HepG2 (cell line): ENCODE measurements at regions not wholly inside any gene's neighbourhood (a gene's known extent, or its start where the extent isn't known, plus 50 kb on each side); places are given as distances from the start of the nearest gene placed in this dataset.

Experiments
- ATAC-seq: fragments of 200-7000 bp; cut with Tn5 transposase; 3 replicates; pipeline ENCODE4 v1.9.1; 2020; ENCODE audit warnings: mild to moderate bottlenecking, moderate library complexity
- BruUV-seq: library from RNA; stranded (reverse); fragments of 400-500 nt; replicated peaks from 2 replicates; lab custom pipeline; 2021; lab: Mats Ljungman, UMichigan
- CTCF ChIA-PET: fragments of 300-600 bp; formaldehyde crosslinking; extraction: SDS; loops from one replicate; lab custom pipeline; 2021; ENCODE audit warnings: low total read pairs, inconsistent platforms, low intra/inter-chr PET ratio; lab: Yijun Ruan, JAX
- POLR2A ChIA-PET: fragments of 350-600 bp; sonication (Branson Sonifier 250); formaldehyde crosslinking; loops from one replicate; lab custom pipeline; 2020; ENCODE audit warnings: antibody characterized with exemption, inconsistent platforms; lab: Yijun Ruan, JAX
- DNase-seq: peaks from one replicate; pipeline ENCODE4 v3.0.0-alpha.2; 2015; ENCODE audit warnings: low spot score
- FAIRE-seq: peaks from 3 replicates; lab custom pipeline; 2011; peaks lifted over from hg19 to GRCh38; lab: Jason Lieb, UNC
- H2AFZ ChIP-seq: one replicate; pipeline ENCODE4 v1.6.1; 2011; ENCODE audit warnings: low read length, inconsistent platforms
- H3K27ac ChIP-seq: fragments of 300-600 bp; 3 replicates; pipeline ENCODE4 v1.8.0; 2011; ENCODE audit warnings: mixed run types, mild to moderate bottlenecking, mixed read lengths, low read length, inconsistent platforms; ENCODE audit not compliant: insufficient read depth; ENCODE audit errors: extremely low read length
- H3K27me3 ChIP-seq, 2 experiments: fragments of 200-600 bp in 1 of 2; 2 replicates in 1 of 2; 3 replicates in 1 of 2; pipeline versions ENCODE4 v1.6.0 to v1.8.0; 2011; ENCODE audit warnings: low read length in 2 of 2, mild to moderate bottlenecking in 2 of 2, moderate library complexity in 2 of 2, inconsistent platforms in 1 of 2; ENCODE audit not compliant: insufficient read depth in 2 of 2, control insufficient read depth in 1 of 2
- H3K36me3 ChIP-seq, 2 experiments: fragments of 200-600 bp in 1 of 2; replicated peaks in 1 of 2; 2 replicates in 1 of 2; 3 replicates in 1 of 2; pipeline versions ENCODE4 v1.5.1 to v1.8.0; 2011; ENCODE audit warnings: low read length in 2 of 2, inconsistent platforms in 1 of 2; ENCODE audit not compliant: insufficient read depth in 2 of 2, control insufficient read depth in 1 of 2
- H3K4me1 ChIP-seq: 2 replicates; pipeline ENCODE4 v1.5.1; 2012; ENCODE audit warnings: low read length, inconsistent platforms; ENCODE audit not compliant: insufficient read depth
- H3K4me2 ChIP-seq: 2 replicates; pipeline ENCODE4 v1.6.0; 2011; ENCODE audit warnings: low read depth, low read length, inconsistent platforms
- H3K4me3 ChIP-seq, 3 experiments: fragments of 200-600 bp in 1 of 3; sonication (generic), shearing (Covaris generic) in 1 of 3; replicated peaks in 1 of 3; 2 replicates each; pipeline ENCODE4 v1.5.1; 2011 to 2016; ENCODE audit warnings: low read length in 3 of 3, inconsistent platforms in 2 of 3, low read depth in 2 of 3, mild to moderate bottlenecking in 2 of 3, control low read depth in 1 of 3, mixed read lengths in 1 of 3; ENCODE audit not compliant: insufficient read depth in 1 of 3
- H3K79me2 ChIP-seq: one replicate; pipeline ENCODE4 v1.6.1; 2011; ENCODE audit warnings: low read length, inconsistent platforms; ENCODE audit not compliant: insufficient read depth
- H3K9ac ChIP-seq: 2 replicates; pipeline ENCODE4 v1.6.0; 2011; ENCODE audit warnings: mild to moderate bottlenecking, low read depth, low read length, inconsistent platforms; ENCODE audit not compliant: insufficient read depth
- H3K9me3 ChIP-seq: 2 replicates; pipeline ENCODE4 v1.5.1; 2012; ENCODE audit warnings: mild to moderate bottlenecking, low read length
- H4K20me1 ChIP-seq: 2 replicates; pipeline ENCODE4 v1.6.0; 2011; ENCODE audit warnings: inconsistent platforms, mild to moderate bottlenecking, low read length, moderate library complexity; ENCODE audit not compliant: insufficient read depth
- KLF6 ChIP-seq: IDR thresholded peaks from 2 replicates; pipeline ENCODE4 v1.8.0; 2016; ENCODE audit warnings: missing biosample characterization, missing genetic modification reagents
- NFE2L1 ChIP-seq: sonication (generic); formaldehyde crosslinking; IDR thresholded peaks from 2 replicates; pipeline ENCODE4 v1.4.0; 2020; ENCODE audit warnings: missing genetic modification reagents, mild to moderate bottlenecking, borderline replicate concordance
- RAD51 ChIP-seq: fragments of 450-650 bp; IDR thresholded peaks from 2 replicates; pipeline ENCODE4 v1.6.1; 2016; ENCODE audit warnings: borderline replicate concordance
- ZNF10 ChIP-seq: sonication (generic); formaldehyde crosslinking; IDR thresholded peaks from 2 replicates; pipeline ENCODE4 v1.4.0; 2020; ENCODE audit warnings: mild to moderate bottlenecking, low read depth, missing genetic modification reagents, borderline replicate concordance
- ZNF138 ChIP-seq: sonication (generic); formaldehyde crosslinking; IDR thresholded peaks from 2 replicates; pipeline ENCODE4 v1.5.0; 2020; ENCODE audit warnings: mild to moderate bottlenecking, low read depth, missing genetic modification reagents
- ZNF253 ChIP-seq: sonication (generic); formaldehyde crosslinking; IDR thresholded peaks from 2 replicates; pipeline ENCODE4 v1.8.0; 2022; ENCODE audit warnings: mild to moderate bottlenecking, missing genetic modification reagents, borderline replicate concordance
- ZNF501 ChIP-seq: sonication (generic); formaldehyde crosslinking; IDR thresholded peaks from 2 replicates; pipeline ENCODE4 v1.5.1; 2020; ENCODE audit warnings: mild to moderate bottlenecking, moderate library complexity, missing genetic modification reagents
- WGBS: methylation state at CpG from one replicate; pipeline ENCODE4 v1.1.6; 2017; ENCODE audit warnings: low lambda C conversion rate; 5-methylcytosine and 5-hydroxymethylcytosine counted together
- in situ Hi-C: cut with HindIII; loops from 2 replicates; pipeline ENCODE4 v1.10.0; 2017; ENCODE audit warnings: low pct_unique_long_range_greater_than_20kb; ENCODE audit not compliant: extremely low pct_ligation_motif_present
- intact Hi-C: fragments of 100-400 bp; cut with micrococcal nuclease; formaldehyde crosslinking; loops from one replicate; pipeline ENCODE4 v1.10.0; 2022; ENCODE audit not compliant: unreplicated experiment
- TF ChIP-seq, protein P1 (sequence below): sonication (generic); formaldehyde crosslinking; IDR thresholded peaks from 2 replicates; pipeline ENCODE4 v1.8.0; 2022; ENCODE audit warnings: mild to moderate bottlenecking, missing genetic modification reagents, moderate library complexity
- TF ChIP-seq, protein P2 (sequence below): sonication (generic); formaldehyde crosslinking; IDR thresholded peaks from 2 replicates; pipeline ENCODE4 v1.5.0; 2020; ENCODE audit warnings: missing genetic modification reagents
- TF ChIP-seq, protein P3 (sequence below): fragments of 450-650 bp; IDR thresholded peaks from 2 replicates; pipeline ENCODE4 v1.6.1; 2017; ENCODE audit warnings: mild to moderate bottlenecking
- TF ChIP-seq, protein P4 (sequence below): sonication (generic); formaldehyde crosslinking; conservative IDR thresholded peaks from 2 replicates; pipeline ENCODE4 v1.8.1; 2023; ENCODE audit warnings: missing genetic modification reagents
- TF ChIP-seq, protein P5 (sequence below): sonication (generic); formaldehyde crosslinking; IDR thresholded peaks from 2 replicates; pipeline ENCODE4 v1.5.0; 2020; ENCODE audit warnings: missing genetic modification reagents

DNA sequence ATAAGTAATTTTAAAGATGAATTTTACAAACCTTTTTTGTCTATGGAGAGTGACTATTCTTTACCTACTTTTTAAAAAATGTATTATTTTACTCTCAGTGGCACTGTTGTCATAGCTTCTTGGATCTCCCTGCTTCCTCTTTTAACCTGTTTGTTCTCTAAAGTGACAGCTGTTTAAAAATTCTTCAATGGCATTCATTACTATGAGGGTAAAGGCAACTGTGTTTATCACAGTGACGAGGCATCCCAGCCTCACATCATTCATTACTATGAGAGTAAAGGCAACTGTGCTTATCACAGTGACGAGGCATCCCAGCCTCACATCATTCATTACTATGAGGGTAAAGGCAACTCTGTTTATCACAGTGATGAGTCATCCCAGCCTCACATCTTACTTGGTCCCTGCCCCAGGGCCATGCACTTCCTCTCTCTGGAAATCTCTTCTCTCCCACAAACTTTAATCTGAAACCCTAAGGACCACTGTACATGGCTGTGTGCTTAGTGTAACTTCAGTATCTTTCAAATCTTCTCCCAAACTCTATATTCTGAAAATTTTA, 101.7 kb upstream of the ZNF717 start:
- Histone ChIP-seq H3K9me3 (peaks cover 59% of the 10 kb centered on the region), H3K79me2 (no peaks in the 10 kb centered on the region), H3K9ac (no peak overlapping the region), H4K20me1 (no peaks in the 10 kb centered on the region), H3K4me1 (no peaks in the 10 kb centered on the region), H3K4me2 (no peak overlapping the region), H3K27me3 (no peaks in the 10 kb centered on the region), H3K27ac (no peak overlapping the region), H3K4me3 (no peak overlapping the region), H3K36me3 (no peaks in the 10 kb centered on the region), H2AFZ (no peak overlapping the region)
- in situ Hi-C loops (no loop called here), intact Hi-C loops (no loop called here)
- ATAC-seq (no peak), DNase-seq (no peak), FAIRE-seq (no peak)
- BruUV-seq, result no TSS peak
- WGBS, result 0% methylated on average over 2 of the region's 2 CpGs
- ChIA-PET CTCF (no interaction called here), POLR2A (no interaction called here)
- TF ChIP-seq NFE2L1 (CRISPR knock-in tag) (no peak), ZNF10 (CRISPR knock-in tag) (no peak), KLF6 (CRISPR knock-in tag) (no peak), ZNF501 (CRISPR knock-in tag) (no peak), ZNF138 (CRISPR knock-in tag) (no peak)
- TF ChIP-seq, protein P1, sequence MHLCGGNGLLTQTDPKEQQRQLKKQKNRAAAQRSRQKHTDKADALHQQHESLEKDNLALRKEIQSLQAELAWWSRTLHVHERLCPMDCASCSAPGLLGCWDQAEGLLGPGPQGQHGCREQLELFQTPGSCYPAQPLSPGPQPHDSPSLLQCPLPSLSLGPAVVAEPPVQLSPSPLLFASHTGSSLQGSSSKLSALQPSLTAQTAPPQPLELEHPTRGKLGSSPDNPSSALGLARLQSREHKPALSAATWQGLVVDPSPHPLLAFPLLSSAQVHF, result no peak

DNA sequence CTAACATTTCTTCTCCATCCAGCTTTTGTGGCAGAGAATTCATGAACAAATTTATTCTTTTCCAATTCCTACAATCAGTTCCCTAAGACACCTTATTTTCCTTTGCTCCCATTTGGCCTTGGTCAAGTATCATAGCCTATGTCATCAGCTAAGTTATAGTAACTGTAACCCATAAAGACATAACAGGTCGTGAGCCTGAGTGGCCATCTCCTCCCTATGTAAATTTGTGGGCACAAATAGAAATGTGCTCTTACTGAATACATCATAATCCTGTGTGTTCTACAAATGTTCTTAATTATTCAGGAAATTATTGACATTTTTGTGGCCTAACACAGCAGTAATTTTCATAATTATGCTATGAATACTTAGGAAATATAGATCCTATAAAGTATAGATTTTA, 108.9 kb upstream of the ZNF717 start:
- Histone ChIP-seq H4K20me1 (no peaks in the 10 kb centered on the region), H3K27ac (no peak overlapping the region), H3K36me3 (no peaks in the 10 kb centered on the region), H3K9me3 (peaks cover 22% of the 10 kb centered on the region), H2AFZ (no peak overlapping the region), H3K9ac (no peak overlapping the region), H3K4me1 (no peaks in the 10 kb centered on the region), H3K4me2 (no peak overlapping the region), H3K27me3 (no peaks in the 10 kb centered on the region), H3K4me3 (no peak overlapping the region), H3K79me2 (no peaks in the 10 kb centered on the region)
- ATAC-seq, result no peak
- no peak for DNase-seq
- BruUV-seq, result no TSS peak
- intact Hi-C loops (no loop called here), in situ Hi-C loops (no loop called here)
- POLR2A ChIA-PET, result no interaction called here
- CTCF ChIA-PET, result no interaction called here
- no peak for FAIRE-seq
- WGBS, result 0% methylated on average over 1 of the region's 1 CpG
- no peak for TF ChIP-seq RAD51
- TF ChIP-seq ZNF253 (CRISPR knock-in tag), result no peak
- TF ChIP-seq, protein P2, sequence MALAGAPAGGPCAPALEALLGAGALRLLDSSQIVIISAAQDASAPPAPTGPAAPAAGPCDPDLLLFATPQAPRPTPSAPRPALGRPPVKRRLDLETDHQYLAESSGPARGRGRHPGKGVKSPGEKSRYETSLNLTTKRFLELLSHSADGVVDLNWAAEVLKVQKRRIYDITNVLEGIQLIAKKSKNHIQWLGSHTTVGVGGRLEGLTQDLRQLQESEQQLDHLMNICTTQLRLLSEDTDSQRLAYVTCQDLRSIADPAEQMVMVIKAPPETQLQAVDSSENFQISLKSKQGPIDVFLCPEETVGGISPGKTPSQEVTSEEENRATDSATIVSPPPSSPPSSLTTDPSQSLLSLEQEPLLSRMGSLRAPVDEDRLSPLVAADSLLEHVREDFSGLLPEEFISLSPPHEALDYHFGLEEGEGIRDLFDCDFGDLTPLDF (CRISPR knock-in tag), result no peak
- TF ChIP-seq, protein P3, sequence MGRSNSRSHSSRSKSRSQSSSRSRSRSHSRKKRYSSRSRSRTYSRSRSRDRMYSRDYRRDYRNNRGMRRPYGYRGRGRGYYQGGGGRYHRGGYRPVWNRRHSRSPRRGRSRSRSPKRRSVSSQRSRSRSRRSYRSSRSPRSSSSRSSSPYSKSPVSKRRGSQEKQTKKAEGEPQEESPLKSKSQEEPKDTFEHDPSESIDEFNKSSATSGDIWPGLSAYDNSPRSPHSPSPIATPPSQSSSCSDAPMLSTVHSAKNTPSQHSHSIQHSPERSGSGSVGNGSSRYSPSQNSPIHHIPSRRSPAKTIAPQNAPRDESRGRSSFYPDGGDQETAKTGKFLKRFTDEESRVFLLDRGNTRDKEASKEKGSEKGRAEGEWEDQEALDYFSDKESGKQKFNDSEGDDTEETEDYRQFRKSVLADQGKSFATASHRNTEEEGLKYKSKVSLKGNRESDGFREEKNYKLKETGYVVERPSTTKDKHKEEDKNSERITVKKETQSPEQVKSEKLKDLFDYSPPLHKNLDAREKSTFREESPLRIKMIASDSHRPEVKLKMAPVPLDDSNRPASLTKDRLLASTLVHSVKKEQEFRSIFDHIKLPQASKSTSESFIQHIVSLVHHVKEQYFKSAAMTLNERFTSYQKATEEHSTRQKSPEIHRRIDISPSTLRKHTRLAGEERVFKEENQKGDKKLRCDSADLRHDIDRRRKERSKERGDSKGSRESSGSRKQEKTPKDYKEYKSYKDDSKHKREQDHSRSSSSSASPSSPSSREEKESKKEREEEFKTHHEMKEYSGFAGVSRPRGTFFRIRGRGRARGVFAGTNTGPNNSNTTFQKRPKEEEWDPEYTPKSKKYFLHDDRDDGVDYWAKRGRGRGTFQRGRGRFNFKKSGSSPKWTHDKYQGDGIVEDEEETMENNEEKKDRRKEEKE, result no peak
- TF ChIP-seq, protein P4, sequence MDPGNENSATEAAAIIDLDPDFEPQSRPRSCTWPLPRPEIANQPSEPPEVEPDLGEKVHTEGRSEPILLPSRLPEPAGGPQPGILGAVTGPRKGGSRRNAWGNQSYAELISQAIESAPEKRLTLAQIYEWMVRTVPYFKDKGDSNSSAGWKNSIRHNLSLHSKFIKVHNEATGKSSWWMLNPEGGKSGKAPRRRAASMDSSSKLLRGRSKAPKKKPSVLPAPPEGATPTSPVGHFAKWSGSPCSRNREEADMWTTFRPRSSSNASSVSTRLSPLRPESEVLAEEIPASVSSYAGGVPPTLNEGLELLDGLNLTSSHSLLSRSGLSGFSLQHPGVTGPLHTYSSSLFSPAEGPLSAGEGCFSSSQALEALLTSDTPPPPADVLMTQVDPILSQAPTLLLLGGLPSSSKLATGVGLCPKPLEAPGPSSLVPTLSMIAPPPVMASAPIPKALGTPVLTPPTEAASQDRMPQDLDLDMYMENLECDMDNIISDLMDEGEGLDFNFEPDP (CRISPR knock-in tag), result no peak
- TF ChIP-seq, protein P5, sequence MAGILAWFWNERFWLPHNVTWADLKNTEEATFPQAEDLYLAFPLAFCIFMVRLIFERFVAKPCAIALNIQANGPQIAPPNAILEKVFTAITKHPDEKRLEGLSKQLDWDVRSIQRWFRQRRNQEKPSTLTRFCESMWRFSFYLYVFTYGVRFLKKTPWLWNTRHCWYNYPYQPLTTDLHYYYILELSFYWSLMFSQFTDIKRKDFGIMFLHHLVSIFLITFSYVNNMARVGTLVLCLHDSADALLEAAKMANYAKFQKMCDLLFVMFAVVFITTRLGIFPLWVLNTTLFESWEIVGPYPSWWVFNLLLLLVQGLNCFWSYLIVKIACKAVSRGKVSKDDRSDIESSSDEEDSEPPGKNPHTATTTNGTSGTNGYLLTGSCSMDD (CRISPR knock-in tag), result no peak
